ENCODE measurements at regions not wholly inside any gene's neighbourhood (a gene's known extent, or its start where the extent isn't known, plus 50 kb on each side); places are given as distances from the start of the nearest gene placed in this dataset.

GRCh38 chr20:57809661-57810172, 99.9 kb upstream of the PMEPA1 start:
- H3K9me3 ChIP-seq: no peaks in the 10 kb centered on the region
- peaks cover 0 to 14% (median 10%) of the 10 kb centered on the region in 3 donors for H3K4me1 ChIP-seq
- no peak for DNase-seq
- WGBS, 2 donors: 38 to 53% methylated on average over 5 to 9 of the region's 14 CpGs
- peaks cover 0 to 12% (median 0%) of the 10 kb centered on the region in 4 donors for H3K27me3 ChIP-seq
- TF ChIP-seq POLR2A (IDR thresholded peaks at IDR 0.05) (no peak), CTCF (IDR thresholded peaks at IDR 0.05) (no peak)
- intact Hi-C loops (cut with DNase I): no loop called here
- H3K36me3 ChIP-seq: no peaks in the 10 kb centered on the region
- H3K4me3 ChIP-seq: no peak overlapping the region
- no peak overlapping the region for H3K27ac ChIP-seq

GRCh38 chr20:57809149-57809548, 99.3 kb upstream of the PMEPA1 start:
- 93 to 100% methylated on average over 4 to 5 of the region's 5 CpGs for WGBS, 2 donors
- intact Hi-C loops (cut with DNase I): no loop called here
- TF ChIP-seq CTCF (IDR thresholded peaks at IDR 0.05): no peak
- no peak for TF ChIP-seq POLR2A (IDR thresholded peaks at IDR 0.05)
- Histone ChIP-seq H3K4me3 (no peak overlapping the region), H3K27ac (no peak overlapping the region), H3K4me1 (peaks cover 0 to 14% (median 10%) of the 10 kb centered on the region in 3 donors), H3K9me3 (no peaks in the 10 kb centered on the region), H3K27me3 (peaks cover 0 to 16% (median 0%) of the 10 kb centered on the region in 4 donors), H3K36me3 (no peaks in the 10 kb centered on the region)
- no peak for DNase-seq

- intact Hi-C loops (cut with DNase I): no loop called here
- WGBS, 2 donors: 71% methylated on average over 3 of the region's 9 CpGs; no CpG with 5 or more reads in 1 of the 2 donors
- no peak for TF ChIP-seq CTCF (IDR thresholded peaks at IDR 0.05)
- TF ChIP-seq POLR2A (IDR thresholded peaks at IDR 0.05): no peak
- Histone ChIP-seq H3K4me1 (peaks cover 0 to 14% (median 10%) of the 10 kb centered on the region in 3 donors), H3K36me3 (no peaks in the 10 kb centered on the region), H3K4me3 (no peak overlapping the region), H3K27ac (no peak overlapping the region), H3K27me3 (peaks cover 0 to 16% (median 0%) of the 10 kb centered on the region in 4 donors), H3K9me3 (no peaks in the 10 kb centered on the region)
- DNase-seq: no peak
Observed at GRCh38 chr20:57808264-57809070, 98.7 kb upstream of the PMEPA1 start.

- no peaks in the 10 kb centered on the region for H3K36me3 ChIP-seq
- intact Hi-C loops (cut with DNase I): no loop called here
- WGBS, 2 donors: 64 to 75% methylated on average over 7 to 10 of the region's 11 CpGs
- H3K9me3 ChIP-seq: no peaks in the 10 kb centered on the region
- TF ChIP-seq POLR2A (IDR thresholded peaks at IDR 0.05) (no peak), CTCF (IDR thresholded peaks at IDR 0.05) (no peak)
- H3K4me3 ChIP-seq: no peak overlapping the region
- no peak for DNase-seq
- H3K4me1 ChIP-seq: peaks cover 0 to 14% (median 10%) of the 10 kb centered on the region in 3 donors
- no peak overlapping the region for H3K27ac ChIP-seq
- peaks cover 0 to 16% (median 0%) of the 10 kb centered on the region in 4 donors for H3K27me3 ChIP-seq
Observed at GRCh38 chr20:57807401-57808263, 97.8 kb upstream of the PMEPA1 start.

Data from esophagus squamous epithelium (tissue), 5 donors.